HG02759 (cell line): ENCODE measurements at regions not wholly inside any gene's neighbourhood (a gene's known extent, or its start where the extent isn't known, plus 50 kb on each side); places are given as distances from the start of the nearest gene placed in this dataset.
"Not testable (repeated sequence)": the region's sequence is repeated elsewhere in the genome, so short reads cannot be mapped to it uniquely, and the experiment has no call there.

Experiments used
- ATAC-seq: cut with Tn5 transposase; IDR thresholded peaks from one replicate; pipeline ENCODE4 v1.9.1; 2021; ENCODE audit warnings: mild to moderate bottlenecking, moderate library complexity; ENCODE audit not compliant: unreplicated experiment

DNA sequence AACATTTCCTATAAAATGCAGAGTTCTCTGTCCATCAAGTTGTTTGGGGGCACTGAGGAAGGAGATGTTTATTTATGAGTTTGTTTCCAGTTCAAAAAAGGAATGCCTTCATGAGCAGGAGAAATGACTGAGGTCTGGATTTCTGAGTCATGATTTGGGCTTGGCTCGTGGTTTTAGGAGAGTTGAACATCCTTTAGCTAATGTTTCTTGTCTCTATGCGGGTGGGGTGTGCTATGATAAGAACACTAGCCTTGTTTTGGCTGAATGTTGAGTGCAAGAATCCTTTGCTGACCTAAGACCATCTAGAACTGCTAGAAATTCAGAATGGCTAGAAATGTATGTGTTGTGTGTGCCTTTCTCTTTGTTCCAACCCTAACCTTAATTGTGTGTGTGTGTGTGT, 59.1 kb upstream of the NBPF11 start:
- not testable (repeated sequence) for ATAC-seq

DNA sequence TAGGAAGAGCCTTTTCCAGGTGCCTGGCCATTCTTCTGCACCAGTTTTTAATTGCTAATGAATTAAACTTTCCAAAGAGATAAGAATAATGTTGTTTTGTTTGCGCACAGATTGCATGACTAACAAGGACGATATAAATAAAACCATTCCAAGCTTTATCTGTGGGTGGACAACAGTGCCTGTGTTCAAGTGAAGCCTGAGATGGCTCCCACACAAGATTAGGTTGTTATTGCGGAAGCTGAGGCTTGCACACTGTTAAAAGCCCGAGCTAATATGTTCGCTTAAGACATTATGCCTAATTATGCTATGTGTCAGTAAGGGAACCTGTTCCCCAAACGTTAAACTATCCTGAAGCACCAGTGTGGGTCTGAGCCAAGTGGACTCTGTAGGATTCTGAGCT, 58.5 kb upstream of the NBPF11 start:
- not testable (repeated sequence) for ATAC-seq

- ATAC-seq = not testable (repeated sequence)
Measured at GRCh38 chr1:148210166-148210565, 58.1 kb upstream of the NBPF11 start.

- not testable (repeated sequence) for ATAC-seq
Measured at GRCh38 chr1:148202013-148202412, 49.9 kb upstream of the NBPF11 start.
